Stimulated activated CD4-positive, alpha-beta T cell treated with anti-CD3 and anti-CD28 coated beads, Interleukin-12 subunit alpha, Interleukin-12 subunit beta, amount 100 ng/mL, for 24 hours (primary cell): ENCODE measurements at regions not wholly inside any gene's neighbourhood (a gene's known extent, or its start where the extent isn't known, plus 50 kb on each side); places are given as distances from the start of the nearest gene placed in this dataset.

ENCODE experiments used
- DNase-seq, 2 experiments: peaks; one replicate each; pipeline ENCODE4 v3.0.0-alpha.2; 2020; ENCODE audit warnings: low read depth in 2 of 2

- no peak for DNase-seq
Observed at GRCh38 chr4:28966982-28967381, 1753.2 kb upstream of the PCDH7 start.

DNA sequence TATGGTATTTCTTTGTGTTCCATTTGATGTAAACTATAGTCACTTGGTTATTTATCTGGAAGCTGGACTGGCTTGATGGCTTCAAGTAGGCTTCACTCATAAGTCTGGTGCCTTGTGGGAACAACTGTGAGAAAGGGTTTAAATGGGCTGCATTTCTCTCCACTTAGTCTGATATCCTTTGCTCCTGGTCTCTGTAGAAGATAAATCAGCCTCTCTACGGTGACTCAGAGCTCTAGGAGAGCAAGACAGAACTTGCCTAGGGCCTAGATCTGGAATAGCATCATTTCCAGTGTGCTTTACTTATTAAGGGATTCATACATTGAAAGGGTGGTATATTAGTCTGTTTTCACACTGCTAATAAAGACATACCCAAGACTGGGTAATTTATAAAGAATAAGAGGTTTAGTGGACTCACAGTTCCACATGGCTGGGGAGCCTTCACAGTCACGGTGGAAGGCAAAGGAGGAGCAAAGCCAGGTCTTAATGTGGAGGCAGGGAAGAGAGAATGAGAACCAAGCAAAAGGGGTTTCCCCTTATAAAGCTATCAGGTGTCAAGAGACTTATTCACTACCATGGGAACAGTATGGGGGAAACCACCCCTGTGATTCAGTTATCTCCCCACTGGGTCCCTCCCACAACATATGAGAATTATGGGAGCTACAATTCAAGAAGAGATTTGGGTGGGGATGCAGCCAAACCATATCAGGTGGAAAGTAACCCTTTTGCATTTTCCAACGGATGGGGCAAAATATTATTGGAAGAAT, 1746.4 kb upstream of the PCDH7 start:
- DNase-seq = no peak

GRCh38 chr4:28976369-28976768, 1743.8 kb upstream of the PCDH7 start:
- no peak for DNase-seq

DNA sequence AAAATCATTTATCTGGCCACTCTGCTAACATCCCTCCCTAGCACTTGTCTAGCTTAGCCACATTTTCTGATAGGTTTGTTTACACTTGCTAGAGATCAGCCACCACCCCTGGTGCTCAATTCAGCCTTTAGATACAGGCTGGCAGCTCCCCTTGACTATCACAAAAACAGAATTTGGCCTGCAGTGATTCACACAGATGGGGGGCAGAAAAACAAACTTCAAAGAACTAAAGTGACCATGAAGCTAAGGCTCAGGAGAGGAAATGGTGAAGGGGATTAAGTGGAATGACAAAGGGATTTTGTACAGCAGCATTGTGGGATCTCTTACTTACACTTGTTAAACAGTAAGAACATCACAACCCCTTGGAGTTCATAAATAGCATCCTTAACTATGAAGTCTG, 1718.0 kb upstream of the PCDH7 start:
- DNase-seq = no peak

DNA sequence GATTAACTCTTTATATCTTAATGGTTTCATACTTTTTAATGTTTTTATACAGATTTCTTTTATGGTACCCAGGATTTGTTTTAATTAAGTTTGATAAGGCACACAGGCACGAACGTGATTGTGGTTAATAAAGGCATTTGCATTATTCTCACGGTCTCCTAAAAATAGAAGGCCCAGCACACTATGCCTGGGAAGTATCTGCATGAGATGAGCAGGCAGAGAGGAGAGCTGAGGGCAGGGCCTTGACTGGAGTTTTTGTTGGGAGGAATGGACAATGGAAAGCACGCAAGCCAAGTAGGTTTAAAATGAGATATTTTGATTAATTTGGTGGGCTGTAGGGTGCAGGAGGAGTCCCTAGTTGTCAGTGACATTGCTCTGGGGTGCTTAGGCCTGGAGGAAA, 1714.3 kb upstream of the PCDH7 start:
- no peak for DNase-seq

DNA sequence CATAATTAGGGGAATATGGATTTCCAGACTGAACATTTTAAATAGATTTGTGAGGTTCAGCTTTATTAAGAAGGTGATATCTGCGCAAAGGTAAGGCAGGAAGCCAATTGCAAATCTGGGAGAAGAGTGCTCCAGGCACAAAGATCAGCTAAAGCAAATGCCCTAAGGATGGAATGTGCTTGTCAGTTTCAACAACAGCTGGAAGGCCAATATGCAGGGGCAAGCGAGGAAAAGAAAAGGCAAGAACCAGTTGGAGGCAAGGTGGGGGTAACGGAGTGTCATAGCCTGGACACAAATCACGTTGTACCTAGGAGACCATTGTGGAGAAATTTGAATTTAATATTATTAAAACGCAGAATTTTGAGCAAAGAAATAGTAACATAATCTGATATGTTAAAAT, 1710.3 kb upstream of the PCDH7 start:
- no peak for DNase-seq

DNA sequence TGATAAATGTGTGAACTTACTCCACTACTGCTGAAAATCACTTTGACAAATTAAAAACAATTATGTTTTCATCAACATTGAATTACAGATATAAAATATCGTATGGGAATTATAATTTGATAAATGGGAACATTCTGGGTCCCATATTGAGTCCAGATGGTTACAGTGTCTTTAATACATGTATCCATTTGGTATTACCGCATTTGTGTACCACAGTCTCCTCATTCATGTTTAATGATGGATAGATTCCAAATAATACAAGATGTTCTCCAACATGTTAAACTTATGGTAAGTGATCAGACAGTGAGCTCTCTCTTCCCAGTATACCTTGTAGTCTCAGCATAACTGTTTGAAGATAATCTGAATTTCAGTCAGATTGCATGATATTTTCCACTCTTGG, 1706.8 kb upstream of the PCDH7 start:
- no peak for DNase-seq

GRCh38 chr4:29014555-29014954, 1705.6 kb upstream of the PCDH7 start:
- DNase-seq = no peak

DNA sequence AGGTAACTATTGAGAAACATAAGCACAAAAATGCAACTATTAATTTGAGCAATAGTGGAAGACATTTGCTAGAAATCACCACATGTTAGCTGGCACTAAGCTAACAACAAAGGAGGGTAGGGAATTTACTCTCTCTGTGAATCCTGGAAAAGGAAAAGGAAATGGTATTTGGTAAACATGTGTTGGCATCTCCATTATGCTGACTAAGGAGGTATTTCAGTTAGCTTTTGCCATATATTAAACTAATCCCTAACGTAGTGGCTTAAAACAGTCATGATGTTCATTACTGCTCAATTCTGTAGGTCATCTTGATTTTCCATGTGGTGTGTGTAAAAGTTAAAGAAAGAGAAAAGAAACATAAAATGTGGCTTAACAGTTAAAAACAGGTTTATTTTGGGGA, 1686.5 kb upstream of the PCDH7 start:
- no peak for DNase-seq

DNA sequence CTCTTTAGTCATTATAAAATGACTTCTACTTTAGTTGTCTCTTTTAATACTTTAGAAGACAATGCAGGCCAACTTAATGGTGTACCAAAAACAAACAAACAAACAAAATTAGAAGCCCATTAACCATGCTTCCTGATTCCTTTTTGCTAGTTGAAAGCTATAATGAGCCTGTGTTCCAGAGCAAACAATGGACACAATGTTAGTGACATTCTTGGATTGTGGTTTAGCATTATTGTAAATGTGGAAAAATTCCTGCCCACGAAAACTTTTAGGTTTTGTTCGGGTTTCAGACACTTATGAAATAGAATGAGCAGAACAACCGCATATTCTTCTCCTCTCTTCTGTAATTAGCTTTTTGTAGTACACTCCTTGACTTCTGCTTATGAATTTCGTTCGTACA, 1682.7 kb upstream of the PCDH7 start:
- no peak for DNase-seq

- no peak for DNase-seq
Observed at GRCh38 chr4:29043411-29043810, 1676.8 kb upstream of the PCDH7 start.

GRCh38 chr4:29046186-29046585, 1674.0 kb upstream of the PCDH7 start:
- no peak for DNase-seq

GRCh38 chr4:29046781-29047180, 1673.4 kb upstream of the PCDH7 start:
- no peak for DNase-seq

DNA sequence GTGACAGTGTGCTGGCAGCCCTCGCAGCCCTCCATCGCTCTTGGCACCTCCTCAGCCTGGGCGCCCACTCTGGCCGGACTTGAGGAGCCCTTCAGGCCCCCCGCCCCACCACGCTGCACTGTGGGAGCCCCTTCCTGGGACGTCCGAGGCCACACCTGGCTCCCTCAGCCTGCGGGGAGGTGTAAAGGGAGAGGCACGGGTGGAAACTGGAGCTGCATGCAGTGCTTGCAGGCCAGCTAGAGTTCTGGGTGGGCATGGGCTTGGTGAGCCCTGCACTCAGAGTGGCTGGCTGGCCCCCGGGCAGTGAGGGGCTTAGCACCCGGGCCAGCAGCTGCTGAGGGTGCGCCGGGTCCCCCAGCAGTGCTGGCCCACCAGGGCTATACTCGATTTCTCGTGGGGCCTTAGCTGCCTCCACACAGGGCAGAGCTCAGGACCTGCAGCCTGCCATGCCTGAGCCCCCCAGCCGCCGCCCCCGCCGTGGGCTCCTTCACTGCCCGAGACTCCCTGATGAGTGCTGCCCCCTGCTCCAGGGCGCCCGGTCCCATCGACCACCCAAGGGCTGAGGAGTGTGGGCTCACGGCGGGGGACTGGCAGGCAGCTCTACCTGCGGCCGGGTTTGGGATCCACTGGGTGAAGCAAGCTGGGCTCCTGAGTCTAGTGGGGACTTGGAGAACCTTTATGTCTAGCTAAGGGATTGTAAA, 1672.7 kb upstream of the PCDH7 start:
- DNase-seq = no peak

GRCh38 chr4:29051381-29051965, 1668.7 kb upstream of the PCDH7 start:
- no peak for DNase-seq

- no peak for DNase-seq
Observed at GRCh38 chr4:29052266-29052665, 1667.9 kb upstream of the PCDH7 start.

DNA sequence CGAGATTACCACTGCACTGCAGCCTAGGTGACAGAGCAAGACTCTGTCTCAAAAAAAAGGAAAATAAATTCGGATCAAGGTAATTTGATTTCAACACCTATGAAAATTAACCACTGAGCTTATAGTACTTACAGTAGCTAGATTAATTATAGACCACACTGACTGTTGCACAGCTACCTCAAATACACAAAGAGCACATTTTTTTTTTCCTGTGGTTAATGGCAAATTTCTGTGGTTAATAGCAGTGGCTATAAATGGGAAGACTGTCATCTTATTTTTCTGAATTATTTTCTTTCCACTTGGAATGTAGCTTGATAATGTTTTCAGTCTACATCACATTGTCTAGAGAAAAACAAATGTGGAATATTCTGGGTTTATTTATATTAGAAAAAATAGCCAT, 1661.6 kb upstream of the PCDH7 start:
- no peak for DNase-seq

- DNase-seq = no peak
Observed at GRCh38 chr4:29066861-29067260, 1653.3 kb upstream of the PCDH7 start.

GRCh38 chr4:29073571-29073970, 1646.6 kb upstream of the PCDH7 start:
- no peak for DNase-seq

GRCh38 chr4:29075366-29075765, 1644.8 kb upstream of the PCDH7 start:
- no peak for DNase-seq

GRCh38 chr4:29079260-29079659, 1640.9 kb upstream of the PCDH7 start:
- no peak for DNase-seq

DNA sequence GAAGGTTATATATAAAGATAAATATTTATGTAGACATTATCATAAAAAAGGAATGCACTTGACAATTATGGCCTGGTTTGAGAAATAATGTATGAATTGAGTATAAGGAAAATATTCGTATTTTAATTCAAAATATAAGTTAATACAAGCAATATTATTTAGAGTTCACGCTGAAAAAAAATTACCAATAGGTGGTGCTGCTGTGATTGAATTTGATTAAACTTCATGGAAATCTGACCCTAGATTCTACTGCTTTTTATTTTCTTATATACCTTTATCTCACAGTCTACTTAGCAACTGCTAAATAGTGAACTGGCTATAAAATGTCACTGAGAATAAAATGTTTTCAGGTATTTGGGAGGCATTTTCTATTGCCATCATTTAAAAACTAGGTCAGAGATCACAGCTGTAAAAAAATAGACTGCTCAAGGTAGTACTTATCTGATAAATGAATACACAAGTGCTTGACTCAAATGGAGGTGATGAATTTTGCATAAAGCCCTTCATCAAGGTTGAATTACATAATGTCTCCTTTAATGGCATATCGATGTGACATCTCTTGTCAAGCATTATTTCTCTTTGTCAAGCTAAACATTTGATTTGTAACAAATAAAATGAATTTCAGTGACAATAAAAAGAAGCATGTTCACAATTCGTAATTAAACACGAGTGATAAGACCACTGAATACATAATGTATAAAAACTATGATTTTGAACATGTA, 1638.8 kb upstream of the PCDH7 start:
- DNase-seq = no peak

- no peak for DNase-seq
Observed at GRCh38 chr4:29082684-29083083, 1637.5 kb upstream of the PCDH7 start.
